HG02970 (cell line): ENCODE measurements at regions not wholly inside any gene's neighbourhood (a gene's known extent, or its start where the extent isn't known, plus 50 kb on each side); places are given as distances from the start of the nearest gene placed in this dataset.
"Not testable (repeated sequence)": the region's sequence is repeated elsewhere in the genome, so short reads cannot be mapped to it uniquely, and the experiment has no call there.

Experiments used
- ATAC-seq: cut with Tn5 transposase; IDR thresholded peaks from one replicate; pipeline ENCODE4 v1.9.1; 2021; ENCODE audit warnings: mild to moderate bottlenecking, moderate library complexity, moderate number of reproducible peaks; ENCODE audit not compliant: unreplicated experiment, low FRiP score

DNA sequence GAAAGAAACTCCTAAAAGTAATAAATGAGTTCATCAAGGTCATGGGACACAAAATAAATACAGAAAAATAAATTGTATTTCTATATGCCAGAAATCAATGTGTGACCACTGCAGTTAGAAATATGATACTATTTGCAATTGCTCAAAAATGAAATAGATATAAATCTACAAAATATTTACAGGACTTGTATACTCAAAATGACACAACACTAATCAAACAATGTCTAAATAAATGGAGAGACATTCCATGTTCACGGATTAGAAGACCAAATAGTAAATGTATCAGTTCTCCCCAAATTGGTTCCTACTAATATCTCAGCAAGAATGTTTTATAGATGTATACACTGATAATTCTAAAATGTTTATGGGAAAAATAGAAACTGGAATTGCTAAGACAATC, 345.3 kb downstream of the NR2F1-AS1 start:
- no peak for ATAC-seq

DNA sequence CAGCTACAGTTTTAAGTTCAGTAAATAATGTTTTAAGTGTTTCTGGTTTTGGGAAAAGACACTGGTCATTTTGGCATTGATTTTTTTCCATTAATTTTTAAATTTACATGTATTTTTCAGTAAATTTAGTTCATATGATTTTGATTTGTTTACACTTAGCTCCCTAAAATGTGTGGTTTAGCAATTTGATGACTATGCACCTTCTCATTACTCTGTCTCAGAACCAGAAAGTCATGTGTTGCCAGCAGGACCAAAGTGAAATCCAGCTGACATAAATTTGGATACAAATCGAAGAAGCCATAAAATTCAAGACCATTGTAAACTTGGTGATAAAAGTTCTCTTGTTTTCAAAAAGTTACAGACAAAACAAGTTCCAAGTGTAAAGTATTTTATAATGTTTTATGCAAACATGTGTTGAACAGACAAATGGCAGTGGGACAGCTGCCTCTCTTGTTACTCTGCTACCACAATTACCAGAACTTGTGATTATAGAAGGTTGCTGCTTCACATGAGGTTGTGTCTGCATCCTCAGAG, 354.8 kb downstream of the NR2F1-AS1 start:
- no peak for ATAC-seq

DNA sequence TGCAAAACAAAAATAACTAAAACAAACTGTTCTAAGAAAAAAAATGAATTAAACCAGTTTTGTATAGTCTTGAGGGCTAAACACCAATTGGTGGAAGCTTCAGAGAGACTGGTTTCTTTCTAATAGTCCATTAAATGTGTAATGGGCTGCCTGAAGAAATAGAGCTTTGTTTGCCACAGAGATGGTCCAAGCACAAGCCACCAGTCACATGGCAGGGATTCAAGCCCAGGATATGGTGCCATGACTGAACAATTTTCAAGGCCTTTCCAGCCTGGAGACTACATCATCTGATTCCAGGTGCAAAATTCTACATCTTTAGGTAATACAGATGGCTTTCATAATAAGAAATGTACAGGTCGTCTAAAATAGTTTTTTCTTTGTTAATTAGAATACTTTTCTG, 355.3 kb downstream of the NR2F1-AS1 start:
- no peak for ATAC-seq

DNA sequence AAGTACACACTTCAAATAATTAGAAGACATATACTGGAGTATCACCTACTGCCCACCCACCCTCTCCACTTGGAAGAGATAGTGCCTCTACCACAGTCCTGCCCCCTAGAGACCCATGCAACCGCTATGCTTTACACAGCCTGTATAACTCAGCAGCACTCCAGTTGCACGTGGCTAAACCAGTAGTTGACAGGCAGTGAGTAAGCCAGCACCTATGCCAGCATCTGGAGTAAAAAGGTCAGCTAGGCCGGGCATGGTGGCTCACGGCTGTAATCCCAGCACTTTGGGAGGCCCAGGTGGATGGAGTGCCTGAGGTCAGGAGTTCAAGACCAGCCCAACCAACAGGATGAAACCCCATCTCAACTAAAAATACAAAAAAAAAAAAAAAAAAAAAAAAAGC, 356.4 kb downstream of the NR2F1-AS1 start:
- ATAC-seq: no peak

DNA sequence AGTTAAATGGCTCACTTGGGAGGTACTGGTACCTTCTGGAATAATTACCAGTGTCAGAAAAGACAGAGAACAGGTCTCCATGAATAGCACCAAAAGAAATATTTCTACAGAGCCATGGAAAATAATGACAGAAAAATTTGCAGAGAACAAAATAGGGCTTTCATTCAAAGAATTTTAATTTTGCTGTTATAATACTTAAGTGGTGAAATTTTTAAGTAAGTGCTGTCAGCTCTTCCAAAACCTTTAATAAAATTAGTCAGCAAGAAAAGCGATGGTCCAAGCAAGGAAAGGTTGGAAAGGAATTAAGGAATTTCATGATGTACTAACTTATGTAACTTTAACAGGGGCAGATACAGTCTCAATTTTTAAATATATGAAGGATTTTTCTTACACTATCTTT, 359.2 kb downstream of the NR2F1-AS1 start:
- ATAC-seq: no peak

DNA sequence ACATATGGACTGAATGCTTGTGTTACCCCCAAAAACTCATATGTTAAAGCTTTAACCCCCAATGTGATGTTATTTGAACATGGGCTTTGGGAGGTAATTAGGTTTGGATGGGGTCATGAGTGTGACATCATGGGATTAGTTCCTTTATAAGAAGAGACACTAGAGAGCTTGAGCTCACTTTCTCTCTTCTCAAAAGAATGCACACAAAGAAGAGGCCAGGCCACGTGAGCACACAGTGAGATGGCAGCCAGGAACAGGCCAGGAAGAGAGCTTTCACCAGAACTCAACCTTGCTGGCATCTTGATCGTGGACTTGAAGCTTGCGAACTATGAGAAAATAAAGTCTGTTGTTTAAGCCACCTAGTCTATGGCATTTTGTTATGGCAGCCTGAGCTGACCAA, 360.6 kb downstream of the NR2F1-AS1 start:
- ATAC-seq: no peak

DNA sequence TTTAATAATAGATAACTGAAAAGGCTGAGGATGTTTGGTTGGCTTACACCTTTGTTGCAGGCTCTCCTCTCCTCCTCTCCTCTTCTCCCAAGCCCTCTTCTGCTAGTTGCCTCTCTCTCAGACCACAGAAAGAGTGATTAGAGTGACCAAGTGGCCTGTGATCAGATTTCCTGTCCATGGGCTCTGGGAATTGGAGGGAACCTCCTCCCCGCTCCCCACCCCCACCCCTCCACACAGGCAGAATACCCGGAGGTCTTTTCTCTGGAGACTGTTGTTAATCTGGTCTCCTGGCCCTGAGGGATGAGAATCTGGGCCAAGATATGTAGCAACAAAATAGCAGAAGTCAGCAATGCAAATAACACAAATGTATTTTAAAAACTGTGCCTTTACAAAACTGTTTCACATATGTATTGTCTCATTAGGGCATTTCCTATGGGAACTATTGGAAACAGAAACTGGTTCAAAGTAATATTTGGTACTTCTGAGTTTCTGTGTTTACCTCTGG, 361.3 kb downstream of the NR2F1-AS1 start:
- no peak for ATAC-seq

DNA sequence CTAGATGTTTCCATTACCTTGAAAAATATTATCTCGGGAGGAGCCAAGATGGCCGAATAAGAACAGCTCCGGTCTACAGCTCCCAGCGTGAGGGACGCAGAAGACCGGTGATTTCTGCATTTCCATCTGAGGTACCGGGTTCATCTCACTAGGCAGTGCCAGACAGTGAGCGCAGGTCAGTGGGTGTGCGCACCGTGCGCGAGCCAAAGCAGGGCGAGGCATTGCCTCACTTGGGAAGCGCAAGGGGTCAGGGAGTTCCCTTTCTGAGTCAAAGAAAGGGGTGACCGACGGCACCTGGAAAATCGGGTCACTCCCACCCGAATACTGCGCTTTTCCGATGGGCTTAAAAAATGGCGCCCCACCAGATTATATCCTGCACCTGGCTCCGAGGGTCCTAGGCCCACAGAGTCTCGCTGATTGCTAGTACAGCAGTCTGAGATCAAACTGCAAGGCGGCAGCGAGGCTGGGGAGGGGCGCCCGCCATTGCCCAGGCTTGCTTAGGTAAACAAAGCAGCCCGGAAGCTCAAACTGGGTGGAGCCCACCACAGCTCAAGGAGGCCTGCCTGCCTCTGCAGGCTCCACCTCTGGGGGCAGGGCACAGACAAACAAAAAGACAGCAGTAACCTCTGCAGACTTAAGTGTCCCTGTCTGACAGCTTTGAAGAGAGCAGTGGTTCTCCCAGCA, 367.8 kb downstream of the NR2F1-AS1 start:
- not testable (repeated sequence) for ATAC-seq

DNA sequence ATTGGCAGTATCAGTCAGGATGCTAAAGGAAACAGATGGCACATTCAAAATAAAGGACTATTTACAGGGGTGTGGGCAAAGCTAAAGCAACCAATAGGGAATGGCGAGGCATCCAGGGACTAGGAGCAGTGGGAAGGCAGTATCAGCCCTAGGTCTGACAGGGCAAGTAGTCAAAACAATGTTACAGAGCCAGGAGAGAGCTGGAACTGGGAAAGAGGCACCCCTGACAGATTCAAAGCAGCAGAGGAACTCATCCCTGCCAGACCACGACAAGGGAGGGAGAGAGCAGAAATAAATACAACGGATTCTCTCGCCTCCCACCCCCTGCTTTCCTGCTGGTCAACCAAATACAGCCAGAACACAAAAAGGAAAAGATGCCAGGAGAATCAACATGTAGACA, 371.5 kb downstream of the NR2F1-AS1 start:
- ATAC-seq: no peak

DNA sequence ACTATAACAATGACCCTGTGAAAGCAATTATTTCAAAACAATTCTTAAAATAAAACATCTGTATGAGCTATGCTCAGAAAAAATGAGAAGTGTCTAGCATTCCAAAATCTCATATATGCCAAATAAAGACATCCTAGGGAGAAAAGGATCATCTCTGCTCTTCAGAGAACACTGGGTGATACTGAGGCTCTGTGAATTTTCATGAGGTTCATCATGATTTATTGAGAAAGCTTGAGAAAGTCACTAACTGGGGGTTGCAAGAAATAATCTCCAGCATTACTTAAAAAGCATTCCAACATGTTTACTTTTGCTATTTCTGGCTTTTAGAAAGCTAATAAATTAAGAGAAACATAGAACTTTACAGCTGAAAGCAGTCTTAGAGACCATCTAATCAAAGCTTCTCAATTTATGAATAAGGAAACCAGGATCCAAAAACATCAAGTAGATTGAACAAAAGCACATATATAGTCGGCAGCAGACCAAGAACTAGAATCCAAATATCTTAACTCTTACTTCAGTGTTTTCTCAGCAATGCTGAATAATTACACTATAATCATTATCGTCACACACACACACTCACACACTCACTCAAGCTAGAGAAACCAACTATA, 372.8 kb downstream of the NR2F1-AS1 start:
- ATAC-seq: no peak

DNA sequence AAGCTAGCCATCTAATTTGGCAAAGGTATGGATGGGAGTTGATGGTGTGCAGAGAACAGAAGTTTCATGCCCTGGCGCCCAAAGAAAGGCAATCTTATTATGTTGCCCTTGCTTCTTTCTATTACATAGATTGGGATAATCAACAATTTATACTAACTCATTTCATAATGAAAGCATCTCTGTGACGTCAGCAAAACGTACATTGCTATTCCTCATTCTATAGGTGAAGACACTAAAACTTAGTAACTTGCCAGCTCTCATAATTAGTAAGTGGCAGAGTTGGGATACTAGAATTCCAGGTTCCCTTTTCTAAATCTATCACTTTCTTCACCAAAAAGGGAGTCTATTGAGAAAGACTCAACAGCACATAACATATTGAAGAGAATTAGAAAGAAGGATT, 374.8 kb downstream of the NR2F1-AS1 start:
- ATAC-seq: no peak

DNA sequence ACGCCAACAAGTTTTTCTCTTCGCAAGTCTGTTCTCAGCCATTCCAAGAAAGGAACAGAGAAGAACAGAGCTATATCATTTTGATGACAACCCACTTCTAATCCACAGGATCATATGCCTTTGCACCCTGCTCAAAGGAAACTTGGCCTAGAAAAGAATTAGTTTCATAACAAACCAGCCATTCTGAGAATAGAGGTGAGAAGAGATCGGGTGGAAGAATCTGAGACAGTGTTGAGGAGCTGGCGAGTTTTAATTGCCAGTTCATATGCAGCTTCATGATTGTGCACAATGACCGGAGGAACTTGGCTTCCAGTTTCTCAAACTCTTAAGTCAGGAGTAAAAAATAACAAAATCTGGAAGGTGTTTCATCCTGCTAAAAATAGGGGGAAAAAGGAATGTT, 380.0 kb downstream of the NR2F1-AS1 start:
- ATAC-seq: no peak

DNA sequence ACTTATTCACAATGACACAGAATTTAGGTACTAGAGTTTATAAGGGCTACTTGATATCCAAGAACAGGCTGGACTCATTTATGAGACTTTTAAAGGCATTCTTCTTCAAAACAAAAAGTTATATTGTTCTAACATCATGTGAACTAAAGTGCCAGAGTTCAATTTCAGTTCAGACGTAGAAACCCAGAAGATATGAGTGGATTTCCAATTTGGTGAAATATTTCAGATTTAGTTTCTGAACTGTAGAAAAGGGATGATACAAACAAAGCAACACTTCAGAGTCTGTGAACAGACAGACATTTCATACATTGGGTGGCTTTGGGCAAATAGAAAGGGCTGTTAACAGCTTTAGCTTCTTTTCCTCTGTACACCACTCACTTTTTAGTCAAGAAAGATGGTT, 384.0 kb downstream of the NR2F1-AS1 start:
- ATAC-seq: no peak

DNA sequence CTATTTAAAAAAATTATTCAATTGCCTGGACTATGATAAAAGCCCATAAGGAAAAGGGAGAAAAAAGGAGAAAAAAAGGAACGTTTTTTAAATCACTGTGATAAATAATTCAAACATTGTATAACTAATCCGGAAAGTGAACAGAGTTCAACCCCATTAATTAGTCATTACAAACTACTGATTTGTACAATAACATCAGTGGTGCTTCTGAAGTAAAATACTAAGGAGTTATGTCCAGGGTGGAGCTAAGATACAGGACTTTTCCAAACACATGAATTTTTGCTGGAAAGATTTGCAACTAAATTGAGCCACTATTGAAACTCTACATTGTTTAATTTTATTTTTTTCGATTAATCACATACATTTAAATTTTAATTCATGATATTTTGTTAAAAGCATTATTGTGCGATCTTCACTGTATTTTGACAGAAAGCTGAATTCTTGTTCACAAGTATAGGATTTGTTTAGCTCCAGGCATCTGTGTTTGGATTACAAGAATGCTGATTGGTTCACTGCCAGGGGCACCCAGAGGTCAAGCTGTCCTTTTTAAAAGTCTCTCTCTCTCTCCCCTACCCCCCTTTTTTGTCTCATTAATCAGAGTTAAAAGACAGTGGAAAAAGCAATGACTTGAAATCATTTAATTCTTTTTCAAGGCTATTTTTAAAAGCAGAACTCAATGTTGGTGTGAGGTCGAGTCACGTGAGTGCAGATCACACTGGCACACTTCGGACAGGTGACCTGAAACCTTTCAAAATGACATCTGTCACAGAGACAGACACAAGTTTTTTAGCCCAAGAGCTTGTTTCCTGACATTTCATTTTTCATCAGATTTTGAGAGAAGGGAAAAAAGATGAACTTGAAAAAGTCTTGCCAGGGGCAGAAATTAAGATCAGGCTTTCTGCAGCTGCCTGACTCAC, 387.3 kb downstream of the NR2F1-AS1 start:
- no peak for ATAC-seq

DNA sequence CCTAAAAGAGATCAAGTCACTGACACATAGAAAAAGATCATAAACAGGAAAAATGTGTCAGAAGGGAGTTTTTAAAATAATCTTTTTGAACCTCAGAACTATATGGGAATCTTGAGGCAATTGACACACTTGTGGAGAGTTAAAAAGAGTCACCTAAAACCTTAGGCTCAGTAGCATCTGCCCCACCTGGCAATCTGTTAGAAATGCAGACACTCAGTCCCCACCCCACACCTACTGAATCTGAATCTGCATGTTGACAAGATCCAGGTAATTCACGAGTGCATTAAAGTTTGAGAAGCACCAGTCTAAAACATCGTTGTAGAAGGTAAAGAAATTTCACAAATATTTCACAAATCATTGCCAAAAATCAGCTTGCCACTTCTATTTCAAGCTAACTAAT, 388.3 kb downstream of the NR2F1-AS1 start:
- ATAC-seq: no peak

DNA sequence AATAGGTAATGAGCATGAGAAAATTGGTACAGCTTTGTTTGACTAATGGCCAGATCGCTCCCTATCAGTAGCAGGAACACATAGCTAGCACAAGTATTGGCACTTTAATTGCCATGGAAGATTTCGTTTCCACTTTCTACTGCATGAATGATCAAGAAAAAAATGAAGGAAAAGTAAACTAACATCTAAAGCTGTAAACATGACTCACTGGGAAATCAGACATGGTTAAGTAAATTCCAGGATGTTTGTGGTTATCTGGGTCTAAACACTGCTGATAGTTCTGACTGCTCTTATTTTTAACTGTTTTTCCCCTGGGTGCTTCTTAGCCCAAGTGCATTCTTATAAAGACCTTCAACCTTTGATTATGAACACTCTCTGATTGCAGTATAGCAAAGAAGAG, 388.9 kb downstream of the NR2F1-AS1 start:
- ATAC-seq: no peak

DNA sequence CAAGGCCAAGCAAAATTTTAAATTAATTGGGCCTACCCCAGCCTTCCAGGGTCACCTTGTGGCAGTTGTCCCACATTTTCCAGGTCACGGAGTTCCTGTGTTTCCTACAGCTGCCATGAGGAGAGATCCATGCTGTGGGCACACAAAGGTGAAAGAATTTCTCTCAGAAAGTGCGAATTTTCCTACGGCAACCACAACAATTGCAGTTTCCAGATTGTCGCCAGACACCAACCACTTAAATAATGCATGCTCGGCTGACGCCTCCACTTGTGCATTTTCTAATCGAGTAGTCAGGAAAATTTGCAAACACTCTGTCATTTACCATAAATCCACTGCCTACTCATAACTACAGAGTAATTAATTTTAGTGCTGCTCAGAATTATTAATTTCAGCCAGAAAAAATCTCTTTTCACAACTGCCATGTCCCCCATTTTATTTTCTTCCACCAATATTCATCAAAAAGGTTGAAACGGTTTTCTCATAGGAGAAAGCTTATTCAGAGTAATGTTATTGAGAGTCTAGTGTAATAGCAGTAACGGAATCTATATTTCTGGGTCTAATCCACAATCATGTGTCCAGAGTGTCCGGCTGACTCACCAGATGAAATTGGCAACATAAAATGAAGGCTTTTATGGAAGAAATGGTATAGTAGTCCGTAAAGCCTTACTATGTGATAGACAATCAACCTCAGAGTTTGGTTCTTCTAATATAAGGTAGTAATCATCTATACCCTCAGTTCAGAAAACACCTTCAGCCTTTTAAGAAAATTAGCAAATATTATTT, 389.8 kb downstream of the NR2F1-AS1 start:
- ATAC-seq: no peak

DNA sequence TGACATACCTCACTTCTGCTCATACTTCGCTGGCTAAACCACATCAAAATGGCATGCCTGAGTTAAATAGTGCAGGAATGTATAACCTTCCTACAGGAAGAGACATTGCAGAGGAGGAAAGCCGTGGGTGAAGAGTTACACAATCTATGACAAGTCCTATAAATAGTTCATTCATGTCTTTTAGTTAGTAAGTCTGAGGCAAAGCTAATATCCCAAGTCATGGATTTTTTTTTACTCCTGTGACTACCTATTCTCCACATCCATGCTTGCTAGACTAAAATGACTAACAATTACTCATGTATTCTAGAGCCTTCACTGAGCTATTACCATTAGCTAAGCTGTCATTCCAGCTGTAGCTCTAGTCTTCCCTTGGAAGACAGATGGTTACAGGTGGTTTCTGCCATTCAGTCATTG, 391.3 kb downstream of the NR2F1-AS1 start:
- no peak for ATAC-seq

DNA sequence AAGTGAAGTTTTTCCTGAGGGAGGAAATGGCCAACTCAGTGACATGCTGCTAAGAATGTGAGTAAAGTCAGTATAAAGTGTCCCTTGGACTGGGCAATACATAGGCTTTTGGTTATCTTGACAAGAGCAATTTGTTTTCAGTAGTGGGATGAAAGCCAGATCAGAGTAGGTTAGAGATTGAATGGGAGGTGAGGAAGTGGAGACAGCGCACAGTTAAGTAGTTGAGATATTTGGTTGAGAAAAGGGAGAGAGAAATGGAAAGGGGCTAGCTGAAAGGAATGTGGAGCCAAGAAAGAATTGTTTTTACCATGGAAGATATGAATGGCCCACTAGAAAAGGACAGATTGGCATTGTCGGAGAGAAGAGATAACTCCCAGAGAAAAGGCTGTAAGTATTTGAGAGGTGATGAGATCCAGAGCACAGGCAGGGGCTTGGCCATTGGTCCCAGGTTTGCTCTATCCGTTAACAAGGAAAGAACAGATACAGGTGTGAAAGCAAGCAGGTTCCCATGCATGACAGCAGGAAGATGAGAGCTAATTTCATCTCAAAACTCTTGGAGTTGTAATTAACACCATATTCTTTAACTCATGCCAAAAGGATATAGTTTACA, 392.0 kb downstream of the NR2F1-AS1 start:
- no peak for ATAC-seq
